UCSD-AML1 (cell line): ENCODE measurements at regions not wholly inside any gene's neighbourhood (a gene's known extent, or its start where the extent isn't known, plus 50 kb on each side); places are given as distances from the start of the nearest gene placed in this dataset.

Experiments used
- DNase-seq: peaks from one replicate; lab custom pipeline; 2025; ENCODE audit not compliant: unreplicated experiment; lab: John Stamatoyannopoulos, UW

DNA sequence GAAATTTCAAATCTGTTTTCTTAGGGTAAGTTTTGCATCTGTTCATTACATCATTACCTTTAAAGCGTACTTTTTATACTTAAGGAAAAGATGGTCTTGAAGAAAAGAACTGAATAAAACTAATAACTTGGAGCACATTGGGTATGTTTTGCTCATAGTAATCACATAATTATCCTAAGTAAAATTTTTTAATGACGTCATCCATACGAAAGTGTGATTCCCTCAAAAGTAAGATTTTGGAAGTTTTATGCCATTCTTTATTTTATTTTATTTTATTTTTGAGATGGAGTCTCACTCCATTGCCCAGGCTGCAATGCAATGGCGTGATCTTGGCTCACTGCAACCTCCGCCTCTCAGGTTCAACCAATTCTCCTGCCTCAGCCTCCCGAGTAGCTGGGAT lies 1516.6 kb upstream of the TENM3 start:
- DNase-seq, result no peak

DNA sequence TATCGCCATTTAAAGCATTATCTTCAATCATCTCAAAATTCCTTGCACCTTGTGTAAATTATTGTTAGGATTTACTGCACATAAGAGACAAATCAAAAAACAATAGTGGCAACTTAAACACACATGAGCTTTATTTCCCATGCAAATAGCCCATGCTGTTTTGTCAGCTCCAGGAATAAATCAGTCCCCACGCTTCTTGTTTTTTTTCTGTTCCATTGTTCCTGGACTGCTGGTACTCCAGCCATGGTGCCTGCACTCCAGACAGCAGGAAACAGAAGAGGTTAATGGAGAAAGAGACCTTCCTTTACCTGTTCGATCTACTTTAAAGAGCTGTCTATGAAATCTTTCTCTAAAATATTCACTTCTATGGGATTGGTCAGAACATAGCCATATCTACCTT lies 1515.7 kb upstream of the TENM3 start:
- no peak for DNase-seq

DNA sequence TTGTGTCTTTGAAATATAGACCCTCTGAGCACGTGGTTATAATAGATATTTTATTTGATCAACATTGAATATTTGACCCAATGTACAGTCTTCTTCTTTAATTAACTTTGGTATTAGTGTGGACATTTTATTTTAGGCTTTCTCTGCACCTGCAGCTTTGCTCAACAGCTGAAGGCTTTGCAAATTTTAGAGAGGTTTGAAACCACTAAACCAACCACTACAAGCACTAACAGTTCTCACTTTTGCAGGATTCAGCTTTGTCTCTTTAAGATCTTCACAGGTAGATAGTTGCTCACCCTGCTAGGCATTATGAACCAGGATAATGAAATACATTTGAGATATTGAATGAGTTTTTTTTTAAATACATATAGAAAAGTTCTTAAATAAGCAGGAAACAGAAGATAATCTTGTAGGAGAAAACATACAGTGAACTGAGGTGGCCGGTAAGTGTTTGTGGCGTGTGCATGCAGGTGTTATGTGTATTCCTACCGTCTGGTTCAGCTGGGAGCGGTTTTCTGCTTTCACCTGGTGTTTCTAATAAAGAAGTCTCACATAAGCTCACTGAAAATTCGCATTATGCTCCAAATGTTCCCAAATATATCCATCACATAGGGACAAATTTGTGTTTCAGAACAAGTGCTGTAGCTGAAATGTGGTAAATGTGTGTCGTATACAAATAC lies 1508.3 kb upstream of the TENM3 start:
- no peak for DNase-seq

DNA sequence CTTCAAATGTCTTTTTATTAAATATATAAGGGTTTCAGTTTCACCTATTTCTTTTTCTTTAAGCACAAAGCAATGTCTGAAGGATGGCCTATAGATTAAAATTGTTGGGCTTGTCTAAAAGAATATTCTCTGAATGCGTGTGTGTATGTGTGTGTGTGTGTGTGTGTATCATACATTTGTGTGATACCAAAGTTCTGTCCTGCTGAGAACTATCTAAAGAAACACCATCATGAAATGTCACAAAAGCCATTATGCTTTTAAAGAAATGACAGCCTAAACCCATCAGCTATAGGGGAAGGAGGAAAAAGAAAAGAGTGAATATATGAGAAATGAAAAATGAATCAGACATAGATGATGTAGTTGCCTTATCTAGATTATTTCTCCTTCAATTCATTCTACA lies 1501.5 kb upstream of the TENM3 start:
- DNase-seq, result no peak

DNA sequence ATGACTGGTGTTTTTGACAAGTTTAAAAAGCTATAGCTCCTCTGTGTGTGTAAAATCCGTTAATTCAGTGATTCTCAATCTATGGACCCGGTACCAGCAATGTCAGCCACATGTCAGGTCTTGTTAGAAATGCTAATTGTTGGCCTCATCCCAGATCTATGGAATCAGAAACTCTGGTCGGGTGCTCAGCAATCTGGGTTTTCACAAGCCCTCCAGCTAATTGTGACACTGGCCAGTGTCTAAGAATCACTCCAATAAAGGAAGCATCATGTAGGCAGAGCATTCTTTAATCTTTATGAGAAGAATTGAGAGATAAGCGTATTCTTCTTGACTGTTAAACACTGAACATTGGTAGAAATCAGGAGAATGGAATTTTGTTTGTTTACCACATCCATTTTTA lies 1498.2 kb upstream of the TENM3 start:
- DNase-seq, result no peak

DNA sequence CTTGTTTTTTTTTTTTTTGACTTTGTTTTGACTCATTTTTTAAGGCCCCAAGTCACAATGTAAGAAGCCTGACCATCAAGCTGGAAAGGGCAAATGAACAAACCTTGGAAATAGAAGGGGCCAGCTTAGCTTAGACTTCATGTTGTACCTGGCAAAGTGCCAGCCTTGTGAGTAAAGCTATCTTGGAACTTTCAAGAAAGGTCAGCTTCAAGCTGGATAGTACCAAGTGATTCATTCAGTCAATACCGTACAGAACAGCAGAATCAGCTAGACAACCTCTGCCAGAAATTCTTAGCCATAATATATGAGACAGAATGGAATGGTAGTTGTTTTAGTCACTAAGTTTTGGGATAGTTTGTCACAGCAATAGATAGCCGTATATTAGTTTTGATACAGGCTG lies 1492.2 kb upstream of the TENM3 start:
- DNase-seq, result no peak

DNA sequence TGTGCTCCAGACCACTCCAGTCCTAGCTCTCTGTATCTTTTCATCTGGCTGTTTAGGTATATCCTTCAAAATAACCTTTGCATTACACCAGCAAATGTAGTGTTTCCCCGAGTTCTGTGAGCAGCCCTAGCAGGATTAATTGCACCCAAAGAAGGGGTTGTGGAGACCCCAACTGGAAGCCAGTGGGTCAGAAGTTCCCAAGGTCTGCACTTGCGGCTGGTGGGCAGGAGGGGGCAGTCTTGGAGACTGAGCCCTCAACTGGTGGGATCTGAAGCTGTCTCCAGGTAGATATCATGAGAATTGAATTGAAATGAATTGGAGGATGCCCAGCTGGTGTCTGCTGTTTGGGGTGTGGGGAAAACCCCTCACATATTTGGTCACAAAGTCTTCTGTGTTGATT lies 1485.3 kb upstream of the TENM3 start:
- no peak for DNase-seq

DNA sequence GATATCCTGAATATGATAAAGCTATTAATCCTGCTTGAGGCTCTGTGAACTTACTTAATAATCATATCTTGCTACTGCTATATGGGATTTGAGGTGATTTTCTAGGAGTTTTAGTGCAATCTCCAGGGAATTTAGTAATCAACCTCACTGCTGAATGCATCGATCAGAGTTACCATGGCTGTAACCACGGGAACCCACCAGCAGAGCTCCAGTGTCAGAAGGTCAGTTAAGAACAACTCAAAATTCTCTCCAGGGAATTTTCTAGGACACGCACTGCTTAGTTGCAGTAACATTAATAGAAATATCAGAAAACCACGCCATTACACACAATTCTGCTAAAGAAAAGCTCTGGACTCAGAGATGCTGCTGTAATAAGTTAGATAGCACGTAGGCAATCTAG lies 1477.2 kb upstream of the TENM3 start:
- DNase-seq, result no peak

DNA sequence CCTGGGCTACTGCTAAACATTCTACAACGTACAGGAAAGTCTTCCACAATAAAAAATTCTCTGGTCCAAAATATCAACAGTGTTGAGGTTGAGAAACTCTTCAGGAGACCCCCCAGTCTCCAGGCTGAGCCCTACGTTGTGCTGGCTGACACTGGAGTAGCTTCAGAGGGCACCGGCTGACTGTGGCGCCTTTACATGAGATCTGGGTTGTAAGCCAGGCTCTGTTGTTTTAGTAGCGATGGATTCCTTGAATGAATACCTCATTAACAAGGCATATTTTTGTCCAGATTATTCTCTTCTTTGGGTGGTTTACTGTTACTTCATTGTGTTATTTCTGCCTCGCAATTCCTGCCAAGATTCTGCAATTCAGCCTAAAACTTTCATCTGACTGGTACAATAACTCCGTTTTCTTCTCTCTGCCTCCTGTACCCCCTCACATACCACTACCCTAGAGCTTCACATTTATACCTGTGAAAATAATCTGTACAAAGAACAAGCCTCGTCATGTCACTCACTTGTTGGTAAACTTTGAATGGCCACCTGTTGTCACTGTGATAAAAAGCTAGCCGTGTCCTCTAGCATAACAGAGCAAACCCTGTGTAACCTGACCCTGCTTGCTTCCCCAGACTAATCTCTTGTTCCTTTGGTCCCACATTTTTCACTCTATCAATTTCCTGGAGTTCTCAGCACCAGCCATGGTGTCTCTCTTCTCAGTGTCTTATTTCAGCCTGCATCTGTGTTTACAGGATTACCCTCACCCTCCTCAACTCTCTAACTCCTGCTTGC lies 1476.1 kb upstream of the TENM3 start:
- no peak for DNase-seq

DNA sequence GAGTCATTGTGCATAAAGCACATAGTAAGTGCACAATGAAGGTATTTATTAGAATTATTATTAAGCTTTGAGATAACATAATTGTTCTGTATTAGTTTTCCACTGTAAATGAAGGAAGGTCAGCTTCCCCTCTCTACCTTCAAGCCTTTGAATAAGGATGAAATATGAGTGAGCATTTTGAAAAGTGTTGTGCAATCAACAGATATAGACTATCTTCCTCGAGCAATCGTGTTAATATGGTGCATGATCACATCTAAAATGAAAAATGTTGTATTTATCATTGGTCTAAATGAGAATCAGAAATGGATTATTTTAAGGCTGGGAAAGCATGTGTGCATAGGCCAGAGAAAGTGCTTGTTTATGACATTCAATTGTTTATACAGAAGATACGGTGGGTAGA lies 1474.6 kb upstream of the TENM3 start:
- DNase-seq, result no peak

DNA sequence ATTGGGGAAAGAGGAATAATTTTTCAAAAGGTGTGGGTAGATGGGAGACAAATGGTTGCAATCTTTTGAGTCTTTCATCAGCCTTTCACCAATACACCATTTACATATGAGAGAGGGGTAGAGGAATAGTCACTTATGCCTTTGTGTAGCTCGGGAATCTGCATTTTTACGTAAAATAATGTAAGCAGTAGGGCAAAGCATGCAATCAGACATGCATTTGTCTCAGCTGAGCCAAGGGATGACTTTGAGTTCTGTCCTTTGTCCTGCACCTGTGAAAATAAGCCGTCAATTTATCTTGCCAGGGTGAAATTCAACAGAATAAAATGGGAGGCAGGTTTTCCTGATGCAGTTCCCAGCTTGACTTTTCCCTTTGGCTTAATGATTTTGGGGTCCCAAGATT lies 1473.4 kb upstream of the TENM3 start:
- DNase-seq, result no peak

DNA sequence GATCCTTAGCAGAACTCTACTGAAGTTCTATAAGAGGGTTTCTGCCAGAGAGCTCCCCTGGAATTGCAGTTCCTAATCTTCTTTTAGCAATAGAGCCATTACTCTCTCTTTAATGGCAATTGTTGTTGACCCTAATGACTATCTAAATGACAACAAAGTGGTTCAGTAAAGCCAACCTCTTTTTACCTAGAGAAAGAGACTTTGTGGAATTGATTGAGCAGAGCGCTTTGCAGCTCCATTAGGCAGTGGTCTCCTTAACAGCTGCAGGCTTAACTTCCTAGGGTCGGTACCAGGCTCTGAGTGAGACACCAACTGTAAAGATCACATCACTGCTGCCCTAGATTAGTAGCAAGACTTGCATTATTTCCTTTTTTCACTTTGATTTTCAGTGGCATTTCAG lies 1472.9 kb upstream of the TENM3 start:
- DNase-seq, result no peak

DNA sequence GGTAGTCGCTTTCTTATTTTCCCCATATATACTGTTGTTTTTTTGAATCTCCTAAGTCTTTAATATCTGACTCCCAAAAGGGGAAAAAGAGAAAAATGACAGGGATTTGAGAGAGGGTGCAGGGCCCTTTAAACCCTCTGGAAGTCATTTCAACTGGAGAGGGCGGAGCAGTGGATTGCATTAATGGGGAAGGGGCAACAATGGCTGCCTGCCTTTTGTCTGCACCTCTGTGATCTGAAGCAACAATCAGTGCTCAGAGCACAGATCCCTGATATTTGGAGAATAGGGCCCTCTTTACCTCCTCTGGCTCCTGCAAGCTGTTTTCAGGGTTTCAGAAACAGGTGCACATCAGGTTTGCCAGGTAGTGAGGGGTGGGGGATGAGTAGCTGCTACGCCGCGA lies 1458.3 kb upstream of the TENM3 start:
- DNase-seq, result no peak

DNA sequence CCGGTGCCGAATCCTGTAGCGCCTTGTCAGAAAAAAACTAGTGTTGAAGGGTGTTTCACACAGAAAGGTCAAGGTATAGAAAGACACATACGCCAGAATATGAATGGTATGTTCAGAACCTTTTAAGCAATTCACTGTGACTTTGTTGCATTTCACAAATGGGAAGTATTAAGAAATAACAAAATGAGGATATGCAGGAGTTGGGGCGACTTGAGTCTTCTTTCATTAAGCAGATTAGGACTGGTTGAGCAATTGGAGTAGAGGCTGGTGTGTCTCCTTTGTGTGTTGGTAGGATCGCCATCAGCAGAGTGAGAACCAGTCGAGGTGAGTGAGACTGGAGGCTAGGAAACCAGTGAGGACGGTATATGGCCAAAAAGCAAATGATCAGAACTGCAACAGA lies 1454.5 kb upstream of the TENM3 start:
- DNase-seq, result no peak

DNA sequence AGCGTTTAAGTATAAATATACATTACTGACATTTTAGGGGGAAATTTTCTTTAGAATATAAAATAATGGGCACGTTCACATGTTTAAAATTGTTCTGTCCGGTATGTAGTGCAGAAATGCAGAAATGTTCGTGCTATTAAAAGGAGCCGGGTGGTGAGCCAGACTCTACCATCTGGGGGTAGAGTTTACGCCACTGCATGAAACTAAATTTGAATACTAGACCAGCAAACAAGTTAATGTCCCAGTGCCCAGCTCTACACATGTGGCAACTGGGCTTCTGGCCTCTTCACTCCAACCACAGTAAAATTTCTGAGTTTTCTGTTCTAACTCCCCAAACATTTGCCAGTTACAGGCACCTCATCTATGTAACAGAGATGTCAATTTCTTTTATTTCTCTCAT lies 1453.3 kb upstream of the TENM3 start:
- no peak for DNase-seq

DNA sequence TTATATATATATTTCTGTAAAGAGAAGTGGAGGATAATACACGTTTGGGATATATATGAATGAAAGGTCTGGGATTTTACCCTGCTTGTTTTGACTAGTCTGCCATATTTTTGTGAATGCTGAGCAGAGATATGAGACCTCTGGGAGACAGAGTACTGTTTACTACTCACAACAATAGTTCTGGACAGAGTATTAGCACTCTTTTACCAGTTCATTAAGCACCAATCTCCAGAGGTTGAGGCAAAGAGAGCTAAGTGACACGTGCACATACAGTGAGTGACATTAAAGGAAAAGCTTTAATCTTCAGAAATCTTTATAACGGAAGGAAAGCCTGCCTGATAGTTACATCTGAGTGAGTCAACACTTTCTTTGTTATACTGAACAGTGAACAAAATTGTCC lies 1452.7 kb upstream of the TENM3 start:
- DNase-seq, result no peak

DNA sequence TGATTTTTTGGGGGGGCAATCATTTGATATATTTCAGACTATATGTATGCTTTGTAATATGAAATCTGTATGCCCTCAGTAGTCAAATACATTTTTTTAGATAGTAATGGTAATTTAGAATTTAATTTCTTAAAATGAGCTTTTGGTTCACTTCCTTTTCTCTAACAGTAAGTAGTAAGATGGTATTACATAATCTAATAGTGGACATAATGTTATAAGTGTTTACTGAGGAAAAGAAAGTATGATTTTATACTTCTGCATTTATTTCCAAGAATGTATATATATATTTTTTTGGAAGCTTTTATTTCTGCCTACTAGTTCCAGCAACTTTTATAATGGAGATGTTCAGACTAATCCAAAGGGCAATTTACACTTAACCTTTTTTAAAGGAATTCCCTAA lies 1450.7 kb upstream of the TENM3 start:
- DNase-seq, result no peak

DNA sequence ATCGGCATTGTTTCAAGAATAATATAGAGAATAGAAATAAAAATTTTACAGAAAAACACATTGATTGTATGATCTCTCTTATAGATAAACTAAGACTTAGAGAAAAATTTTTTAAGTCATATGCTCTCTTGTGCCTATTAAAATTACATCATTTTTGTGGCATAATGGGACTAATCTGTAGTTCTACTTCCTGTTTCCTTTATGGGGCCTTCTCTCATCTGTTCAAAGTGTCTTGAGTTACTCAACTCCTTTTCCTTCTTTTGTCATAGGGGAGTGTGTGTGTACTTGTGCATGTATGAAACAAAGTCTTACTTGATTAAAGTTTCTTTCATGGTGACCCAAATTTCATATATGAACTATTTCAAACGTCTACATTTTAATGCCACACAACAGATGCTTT lies 1448.9 kb upstream of the TENM3 start:
- DNase-seq, result no peak

DNA sequence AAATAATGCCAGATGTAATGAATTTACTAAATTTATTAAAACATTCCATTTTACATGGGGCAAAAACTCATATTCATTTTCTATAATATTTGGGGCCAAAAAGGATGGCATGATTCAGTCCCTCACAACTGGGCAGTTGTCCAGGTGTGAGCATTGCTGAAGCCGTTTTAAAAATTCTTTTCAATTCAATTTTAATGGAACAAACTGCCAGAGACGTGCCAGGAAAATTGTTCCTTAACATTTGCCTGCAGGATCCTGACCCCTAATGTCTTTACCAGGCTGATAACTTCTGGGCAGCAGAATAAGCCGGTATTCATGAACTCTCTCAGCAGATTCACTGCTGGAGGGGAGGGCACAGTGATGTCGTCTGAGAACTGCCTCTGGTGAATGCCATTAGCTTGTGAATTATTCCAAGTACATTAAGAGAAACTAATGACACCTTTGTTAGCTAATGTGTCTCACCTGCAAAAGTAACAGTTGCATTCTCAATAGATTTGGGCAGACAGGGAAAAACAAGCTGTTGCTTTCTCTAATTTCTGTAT lies 1445.1 kb upstream of the TENM3 start:
- no peak for DNase-seq

DNA sequence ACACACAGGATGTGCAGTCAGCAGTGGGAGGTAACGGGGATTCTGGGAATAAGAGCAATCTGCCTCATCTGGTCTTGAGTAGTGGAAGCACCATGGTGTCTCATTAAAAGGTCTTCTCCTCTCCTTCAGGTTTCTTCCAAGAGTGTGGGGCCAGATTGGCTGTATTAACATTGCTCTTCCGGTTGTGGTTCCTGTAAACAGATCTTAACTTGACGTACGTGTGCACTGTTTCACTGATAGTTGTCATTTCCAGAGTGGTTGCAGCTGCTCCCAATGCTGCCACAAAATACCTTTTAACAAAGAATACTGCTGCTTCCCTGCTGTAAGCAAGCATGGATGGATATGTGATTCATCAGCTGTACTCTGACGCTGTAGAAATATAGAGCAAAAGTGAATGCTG lies 1443.4 kb upstream of the TENM3 start:
- no peak for DNase-seq

DNA sequence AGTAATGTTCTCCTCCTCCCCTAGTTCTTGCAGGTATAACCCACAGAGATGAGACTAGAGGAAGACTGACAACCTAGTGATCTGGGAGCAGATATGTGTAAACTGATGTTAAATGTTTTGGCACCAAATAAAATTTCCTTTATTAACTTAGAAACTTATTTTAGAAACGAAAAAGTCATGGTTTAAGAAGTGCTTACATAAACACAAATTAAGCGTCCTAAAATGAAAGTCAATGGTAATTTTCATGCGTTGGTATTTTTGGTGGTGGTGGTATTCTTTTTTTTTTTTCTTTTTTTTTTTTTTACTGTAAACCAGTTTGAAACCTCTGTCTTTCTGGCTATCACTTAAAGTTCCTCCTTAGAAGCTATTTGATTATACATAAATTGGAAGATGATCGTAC lies 1438.1 kb upstream of the TENM3 start:
- DNase-seq, result no peak

DNA sequence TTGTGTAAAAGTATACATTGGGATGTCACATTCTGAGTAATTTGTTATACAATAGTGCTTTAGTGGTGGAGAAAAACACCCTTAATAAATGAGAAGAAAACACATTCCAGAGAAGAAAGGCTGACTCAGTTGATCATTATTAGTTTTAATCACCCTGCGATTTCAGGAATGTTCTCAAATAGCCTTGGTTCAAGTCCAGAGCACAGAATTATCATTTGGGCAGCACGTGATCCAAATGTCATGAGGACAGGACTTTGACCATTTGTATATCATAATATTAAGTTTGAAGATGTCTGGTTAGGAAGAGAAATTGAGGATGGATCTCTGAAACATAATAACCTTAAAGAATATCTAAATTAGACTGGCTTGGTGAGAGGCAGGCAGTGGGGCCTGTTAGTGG lies 1434.3 kb upstream of the TENM3 start:
- DNase-seq, result no peak

DNA sequence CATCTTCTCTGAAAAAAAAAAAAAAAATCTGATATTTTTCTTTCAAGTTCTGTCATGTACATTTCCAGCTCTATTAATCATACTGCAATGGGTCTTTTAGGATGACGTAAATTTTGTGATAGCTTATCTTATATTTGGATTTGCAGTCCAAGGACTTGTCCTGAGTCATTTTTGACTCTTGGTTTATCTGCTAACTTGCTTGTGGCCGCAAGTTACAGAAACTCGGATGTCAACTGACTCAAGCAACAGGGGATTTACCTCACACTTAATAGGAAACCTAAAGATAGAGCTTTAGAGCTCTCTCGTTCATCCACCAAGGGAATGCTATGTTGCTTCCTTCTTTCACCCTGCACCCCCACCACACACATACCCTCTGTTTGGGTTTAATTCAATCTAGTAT lies 1433.8 kb upstream of the TENM3 start:
- DNase-seq, result no peak
